ENCODE measurements at regions not wholly inside any gene's neighbourhood (a gene's known extent, or its start where the extent isn't known, plus 50 kb on each side); places are given as distances from the start of the nearest gene placed in this dataset.

DNA sequence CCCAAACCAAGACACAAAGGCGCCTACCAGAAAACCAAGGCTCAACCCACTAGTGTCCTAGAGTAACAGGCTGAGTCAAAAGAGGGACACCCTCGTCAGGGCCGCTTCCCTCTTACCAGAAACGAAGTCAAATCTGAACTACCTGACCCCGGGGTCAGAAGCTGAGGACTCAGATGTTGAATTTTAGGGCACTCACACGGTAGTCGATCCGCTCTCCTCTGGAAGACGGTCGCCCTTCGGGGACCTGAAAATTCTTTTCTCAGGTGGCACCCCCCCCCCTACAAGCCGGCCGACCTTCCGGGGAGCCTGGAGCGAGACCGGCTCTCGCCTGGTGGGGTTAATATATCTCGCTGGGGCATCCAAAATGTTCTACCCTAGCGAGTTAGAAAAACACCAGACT is 121.1 kb upstream of the KCNJ3 start:
- no peak overlapping the region for H2BK5ac ChIP-seq (ENCODE audit: low read depth, low read length, poor library complexity, severe bottlenecking)
- H3K23ac ChIP-seq (ENCODE audit: low read depth, low read length), result no peak overlapping the region
- no peak overlapping the region for H2AFZ ChIP-seq (replicated peaks; ENCODE audit: low read length, poor library complexity)
- H3K9me3 ChIP-seq (ENCODE audit: control insufficient read depth, insufficient read depth, low read length), result peaks cover 6% of the 10 kb centered on the region
- no peak overlapping the region for H2AK5ac ChIP-seq (ENCODE audit: low read depth, low read length)
- no peak overlapping the region for H2BK15ac ChIP-seq (ENCODE audit: low read depth, low read length)
- no peak overlapping the region for H3K9ac ChIP-seq (ENCODE audit: low read depth, low read length)
- H3K9me1 ChIP-seq (ENCODE audit: insufficient read depth, low read length), result no peaks in the 10 kb centered on the region
- no peak overlapping the region for H2BK20ac ChIP-seq (ENCODE audit: low read depth, low read length)
- no peak overlapping the region for H3K18ac ChIP-seq (ENCODE audit: low read depth, low read length)
- H3K4me3 ChIP-seq (ENCODE audit: insufficient read depth, low read depth, low read length), result no peak overlapping the region
- BruUV-seq (replicated peaks), result no TSS peak
- ATAC-seq (ENCODE audit: low read depth) (no peak), DNase-seq (no peak)
- TF ChIP-seq MXI1 (IDR thresholded peaks at IDR 0.05; ENCODE audit: borderline replicate concordance, low read depth, low read length) (no peak), RFX5 (IDR thresholded peaks at IDR 0.05; ENCODE audit: low read depth, low read length) (no peak), CEBPB (IDR thresholded peaks at IDR 0.05; ENCODE audit: low read depth, low read length) (no peak), MAZ (IDR thresholded peaks at IDR 0.05; ENCODE audit: borderline replicate concordance, low read depth, low read length) (no peak), RAD21 (IDR thresholded peaks at IDR 0.05; ENCODE audit: low read length) (no peak), FOS (IDR thresholded peaks at IDR 0.05; ENCODE audit: low read depth, low read length) (no peak), SMC3 (IDR thresholded peaks at IDR 0.05; ENCODE audit: low read depth, low read length) (no peak), CHD1 (IDR thresholded peaks at IDR 0.05; ENCODE audit: low read depth, low read length) (no peak)
- TF ChIP-seq, protein P1, sequence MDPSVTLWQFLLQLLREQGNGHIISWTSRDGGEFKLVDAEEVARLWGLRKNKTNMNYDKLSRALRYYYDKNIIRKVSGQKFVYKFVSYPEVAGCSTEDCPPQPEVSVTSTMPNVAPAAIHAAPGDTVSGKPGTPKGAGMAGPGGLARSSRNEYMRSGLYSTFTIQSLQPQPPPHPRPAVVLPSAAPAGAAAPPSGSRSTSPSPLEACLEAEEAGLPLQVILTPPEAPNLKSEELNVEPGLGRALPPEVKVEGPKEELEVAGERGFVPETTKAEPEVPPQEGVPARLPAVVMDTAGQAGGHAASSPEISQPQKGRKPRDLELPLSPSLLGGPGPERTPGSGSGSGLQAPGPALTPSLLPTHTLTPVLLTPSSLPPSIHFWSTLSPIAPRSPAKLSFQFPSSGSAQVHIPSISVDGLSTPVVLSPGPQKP (IDR thresholded peaks at IDR 0.05; ENCODE audit: borderline replicate concordance, low read depth, low read length), result no peak
- no peaks in the 10 kb centered on the region for H4K20me1 ChIP-seq (ENCODE audit: insufficient read depth, low read length)
- H4K5ac ChIP-seq (ENCODE audit: low read depth, low read length), result no peak overlapping the region
- in situ Hi-C loops (cut with MboI; ENCODE audit: low sequenced_read_pairs), result no loop called here
- no peak overlapping the region for H3K4ac ChIP-seq (ENCODE audit: low read depth, low read length)
- H2AK9ac ChIP-seq (replicated peaks; ENCODE audit: low read depth, low read length, poor library complexity), result no peak overlapping the region
- ChIA-PET CTCF (no interaction called here), POLR2A (ENCODE audit: unreplicated experiment) (no interaction called here)
- H3K36me3 ChIP-seq (ENCODE audit: control insufficient read depth, insufficient read depth, low read length), result no peaks in the 10 kb centered on the region
- H3K79me1 ChIP-seq (ENCODE audit: low read depth in 1 of 2, low read length in 2 of 2), result no peaks in the 10 kb centered on the region
- dilution Hi-C loops (cut with HindIII; ENCODE audit: low sequenced_read_pairs, unreplicated experiment), result no loop called here
- no peak overlapping the region for H3K4me2 ChIP-seq (ENCODE audit: low read depth, low read length)
- H3K56ac ChIP-seq (ENCODE audit: extremely low read depth, insufficient read depth, low read length), result no peak overlapping the region
- H4K8ac ChIP-seq (ENCODE audit: low read depth in 2 of 2, low read length in 2 of 2), result no peak overlapping the region
- intact Hi-C loops (cut with micrococcal nuclease), result no loop called here
- no peaks in the 10 kb centered on the region for H3K4me1 ChIP-seq (ENCODE audit: control insufficient read depth, insufficient read depth, low read length)
- no peak overlapping the region for H2BK120ac ChIP-seq (ENCODE audit: low read depth, low read length)
- no peak overlapping the region for H3K27ac ChIP-seq (ENCODE audit: insufficient read depth, low read length)
- no peak overlapping the region for H4K91ac ChIP-seq (ENCODE audit: insufficient read depth, low read depth, low read length)
- no CpG with 5 or more reads among the region's 19 CpGs for WGBS, 2 experiments (ENCODE audit: extremely low coverage in 2 of 2, insufficient read length in 1 of 2)
- no peaks in the 10 kb centered on the region for H3K27me3 ChIP-seq (ENCODE audit: control insufficient read depth, insufficient read depth, low read length)
- no peak overlapping the region for H3K14ac ChIP-seq (replicated peaks; ENCODE audit: low read depth, low read length)
